ENCODE measurements at regions not wholly inside any gene's neighbourhood (a gene's known extent, or its start where the extent isn't known, plus 50 kb on each side); places are given as distances from the start of the nearest gene placed in this dataset.

- Histone ChIP-seq H3K36me3 (ENCODE audit: control insufficient read depth in 2 of 3, insufficient read depth in 3 of 3, low read length in 3 of 3) (no peaks in the 10 kb centered on the region), H3K4me3 (ENCODE audit: low read length in 3 of 3) (no peak overlapping the region), H3K27ac (ENCODE audit: low read depth in 2 of 2, low read length in 2 of 2) (no peak overlapping the region), H3K9ac (ENCODE audit: low read length in 3 of 3) (no peak overlapping the region), H3K27me3 (ENCODE audit: control insufficient read depth, insufficient read depth, low read length) (no peaks in the 10 kb centered on the region), H3K4me1 (ENCODE audit: control insufficient read depth in 2 of 3, insufficient read depth in 2 of 3, low read depth in 1 of 3, low read length in 3 of 3) (no peaks in the 10 kb centered on the region), H3K9me3 (ENCODE audit: control insufficient read depth in 2 of 3, insufficient read depth in 1 of 3, low read length in 3 of 3) (no peaks in the 10 kb centered on the region)
- FAIRE-seq (no peak), DNase-seq (no peak)
- intact Hi-C loops (cut with DNase I): no loop called here
- no peak for TF ChIP-seq CTCF (IDR thresholded peaks at IDR 0.05; ENCODE audit: borderline replicate concordance, extremely low read depth, insufficient read depth)
Observed at GRCh38 chr5:53814819-53815218, 254.4 kb downstream of the NDUFS4 start.

- H3K36me3 ChIP-seq (ENCODE audit: control insufficient read depth in 2 of 3, insufficient read depth in 3 of 3, low read length in 3 of 3): no peaks in the 10 kb centered on the region
- H3K9me3 ChIP-seq (ENCODE audit: control insufficient read depth in 2 of 3, insufficient read depth in 1 of 3, low read length in 3 of 3): no peaks in the 10 kb centered on the region
- no peak overlapping the region for H3K27ac ChIP-seq (ENCODE audit: low read depth in 2 of 2, low read length in 2 of 2)
- H3K4me1 ChIP-seq (ENCODE audit: control insufficient read depth in 2 of 3, insufficient read depth in 2 of 3, low read depth in 1 of 3, low read length in 3 of 3): no peaks in the 10 kb centered on the region
- H3K9ac ChIP-seq (ENCODE audit: low read length in 3 of 3): no peak overlapping the region
- no peak for FAIRE-seq
- no peaks in the 10 kb centered on the region for H3K27me3 ChIP-seq (ENCODE audit: control insufficient read depth, insufficient read depth, low read length)
- no peak for DNase-seq
- no peak for TF ChIP-seq CTCF (IDR thresholded peaks at IDR 0.05; ENCODE audit: borderline replicate concordance, extremely low read depth, insufficient read depth)
- H3K4me3 ChIP-seq (ENCODE audit: low read length in 3 of 3): no peak overlapping the region
- intact Hi-C loops (cut with DNase I): no loop called here
Observed at GRCh38 chr5:53815471-53815870, 255.0 kb downstream of the NDUFS4 start.

GRCh38 chr5:53817183-53817582, 256.7 kb downstream of the NDUFS4 start:
- H3K9me3 ChIP-seq (ENCODE audit: control insufficient read depth in 2 of 3, insufficient read depth in 1 of 3, low read length in 3 of 3): no peaks in the 10 kb centered on the region
- H3K4me1 ChIP-seq (ENCODE audit: control insufficient read depth in 2 of 3, insufficient read depth in 2 of 3, low read depth in 1 of 3, low read length in 3 of 3): no peaks in the 10 kb centered on the region
- no peaks in the 10 kb centered on the region for H3K36me3 ChIP-seq (ENCODE audit: control insufficient read depth in 2 of 3, insufficient read depth in 3 of 3, low read length in 3 of 3)
- FAIRE-seq (no peak), DNase-seq (no peak)
- TF ChIP-seq CTCF (IDR thresholded peaks at IDR 0.05; ENCODE audit: borderline replicate concordance, extremely low read depth, insufficient read depth): no peak
- no peaks in the 10 kb centered on the region for H3K27me3 ChIP-seq (ENCODE audit: control insufficient read depth, insufficient read depth, low read length)
- H3K4me3 ChIP-seq (ENCODE audit: low read length in 3 of 3): no peak overlapping the region
- H3K27ac ChIP-seq (ENCODE audit: low read depth in 2 of 2, low read length in 2 of 2): no peak overlapping the region
- H3K9ac ChIP-seq (ENCODE audit: low read length in 3 of 3): no peak overlapping the region
- intact Hi-C loops (cut with DNase I): no loop called here

- no peak overlapping the region for H3K9ac ChIP-seq (ENCODE audit: low read length in 3 of 3)
- intact Hi-C loops (cut with DNase I): no loop called here
- H3K36me3 ChIP-seq (ENCODE audit: control insufficient read depth in 2 of 3, insufficient read depth in 3 of 3, low read length in 3 of 3): no peaks in the 10 kb centered on the region
- H3K9me3 ChIP-seq (ENCODE audit: control insufficient read depth in 2 of 3, insufficient read depth in 1 of 3, low read length in 3 of 3): no peaks in the 10 kb centered on the region
- DNase-seq (no peak), FAIRE-seq (no peak)
- H3K4me3 ChIP-seq (ENCODE audit: low read length in 3 of 3): no peak overlapping the region
- no peaks in the 10 kb centered on the region for H3K4me1 ChIP-seq (ENCODE audit: control insufficient read depth in 2 of 3, insufficient read depth in 2 of 3, low read depth in 1 of 3, low read length in 3 of 3)
- H3K27ac ChIP-seq (ENCODE audit: low read depth in 2 of 2, low read length in 2 of 2): no peak overlapping the region
- no peaks in the 10 kb centered on the region for H3K27me3 ChIP-seq (ENCODE audit: control insufficient read depth, insufficient read depth, low read length)
- no peak for TF ChIP-seq CTCF (IDR thresholded peaks at IDR 0.05; ENCODE audit: borderline replicate concordance, extremely low read depth, insufficient read depth)
Observed at GRCh38 chr5:53819482-53819881, 259.0 kb downstream of the NDUFS4 start.
